Activated T-helper 1 cell treated with anti-CD3 and anti-CD28 coated beads, Interleukin-12 subunit alpha, Interleukin-12 subunit beta, Interleukin-2, Interleukin-4 antibody, amounts not matched to agents 30 ng/mL and 10 ng/mL and 1 ng/mL, durations not matched to agents 14 hours and 24 hours and 36 hours (primary cell): ENCODE measurements at regions not wholly inside any gene's neighbourhood (a gene's known extent, or its start where the extent isn't known, plus 50 kb on each side); places are given as distances from the start of the nearest gene placed in this dataset.

Experiments
- DNase-seq: peaks from one replicate; pipeline ENCODE4 v3.0.0; 2021; ENCODE audit warnings: low spot score
- H3K27ac Mint-ChIP-seq: one replicate; pipeline ENCODE4 v1.8.0; 2021; ENCODE audit warnings: mild to moderate bottlenecking, mixed read lengths
- H3K27me3 Mint-ChIP-seq: one replicate; pipeline ENCODE4 v1.8.0; 2022; ENCODE audit warnings: mild to moderate bottlenecking, moderate library complexity, mixed read lengths; ENCODE audit not compliant: insufficient read depth
- H3K36me3 Mint-ChIP-seq: one replicate; pipeline ENCODE4 v1.8.0; 2021; ENCODE audit warnings: low read depth, mixed read lengths
- H3K4me1 Mint-ChIP-seq: one replicate; pipeline ENCODE4 v1.8.0; 2021; ENCODE audit warnings: low read depth, mixed read lengths
- H3K4me3 Mint-ChIP-seq: one replicate; pipeline ENCODE4 v1.8.0; 2021; ENCODE audit warnings: mild to moderate bottlenecking, moderate library complexity, mixed read lengths
- H3K9me3 Mint-ChIP-seq: one replicate; pipeline ENCODE4 v1.8.0; 2021; ENCODE audit warnings: mixed read lengths
- intact Hi-C: fragments of 100-400 bp; cut with micrococcal nuclease; formaldehyde crosslinking; loops from one replicate; pipeline ENCODE4 v1.15.1; 2024

DNA sequence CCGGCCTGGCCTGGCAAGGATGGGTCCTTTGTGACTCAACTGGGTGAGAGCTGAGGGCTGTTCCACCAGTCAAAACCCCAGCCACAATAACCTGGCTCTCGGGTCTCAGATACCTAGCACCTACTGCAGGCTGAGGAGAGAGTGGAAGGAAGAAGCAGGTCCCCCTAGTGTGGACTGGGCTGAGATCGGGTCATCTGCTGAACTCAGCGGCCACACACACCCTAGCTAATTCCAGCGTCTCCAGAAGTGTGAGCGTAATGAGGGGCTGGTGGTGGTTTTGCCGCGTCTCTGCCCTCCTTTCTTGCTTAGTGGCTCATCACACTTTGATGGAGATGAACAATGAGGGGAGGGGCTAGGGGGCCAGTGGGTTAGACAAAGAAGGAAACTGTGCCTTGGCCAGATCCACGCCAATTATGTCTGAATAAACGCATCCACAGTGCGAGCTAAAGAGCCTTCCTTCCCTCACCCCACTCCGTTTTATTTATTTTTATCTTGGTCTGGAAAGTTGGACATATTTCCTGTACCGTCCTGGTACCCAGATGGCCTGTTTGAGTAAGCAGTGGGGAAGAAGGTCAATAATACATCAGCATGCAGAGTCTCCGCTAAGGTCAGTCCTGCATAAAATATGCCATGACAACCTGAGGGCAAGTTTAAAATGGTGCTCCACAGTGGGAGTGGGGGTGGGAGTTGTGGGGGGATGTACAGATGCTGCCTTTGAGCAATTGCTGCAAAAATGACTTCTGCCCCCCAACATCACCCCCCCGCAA is 370.0 kb downstream of the WDR72 start:
- Mint-ChIP-seq H3K36me3 (no peaks in the 10 kb centered on the region), H3K27me3 (no peaks in the 10 kb centered on the region), H3K4me1 (no peaks in the 10 kb centered on the region), H3K4me3 (no peak overlapping the region), H3K9me3 (no peaks in the 10 kb centered on the region), H3K27ac (no peak overlapping the region)
- no peak for DNase-seq
- intact Hi-C loops, result no loop called here

DNA sequence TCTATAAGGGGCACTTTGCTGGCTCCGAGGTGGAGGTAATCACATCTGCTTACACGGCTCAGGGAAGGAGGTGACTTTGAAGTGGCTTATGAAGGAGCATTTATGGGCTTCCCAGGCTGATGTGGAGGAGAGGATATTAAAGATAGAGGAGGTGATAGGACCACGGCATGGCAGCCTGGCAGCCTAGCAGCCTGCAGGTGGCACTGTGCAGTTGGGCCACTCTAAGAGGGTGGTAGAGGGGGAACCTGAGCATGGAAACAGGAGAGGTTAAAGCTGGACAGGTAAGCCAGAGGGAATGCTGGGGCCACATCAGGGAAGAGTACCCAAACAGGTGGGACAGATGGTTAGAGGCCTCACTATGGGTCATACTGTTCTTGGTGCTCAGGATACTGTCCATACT is 375.0 kb downstream of the WDR72 start:
- Mint-ChIP-seq H3K27ac (no peak overlapping the region), H3K36me3 (no peaks in the 10 kb centered on the region), H3K4me1 (no peaks in the 10 kb centered on the region), H3K4me3 (no peak overlapping the region), H3K9me3 (no peaks in the 10 kb centered on the region), H3K27me3 (no peaks in the 10 kb centered on the region)
- DNase-seq, result no peak
- intact Hi-C loops, result no loop called here

DNA sequence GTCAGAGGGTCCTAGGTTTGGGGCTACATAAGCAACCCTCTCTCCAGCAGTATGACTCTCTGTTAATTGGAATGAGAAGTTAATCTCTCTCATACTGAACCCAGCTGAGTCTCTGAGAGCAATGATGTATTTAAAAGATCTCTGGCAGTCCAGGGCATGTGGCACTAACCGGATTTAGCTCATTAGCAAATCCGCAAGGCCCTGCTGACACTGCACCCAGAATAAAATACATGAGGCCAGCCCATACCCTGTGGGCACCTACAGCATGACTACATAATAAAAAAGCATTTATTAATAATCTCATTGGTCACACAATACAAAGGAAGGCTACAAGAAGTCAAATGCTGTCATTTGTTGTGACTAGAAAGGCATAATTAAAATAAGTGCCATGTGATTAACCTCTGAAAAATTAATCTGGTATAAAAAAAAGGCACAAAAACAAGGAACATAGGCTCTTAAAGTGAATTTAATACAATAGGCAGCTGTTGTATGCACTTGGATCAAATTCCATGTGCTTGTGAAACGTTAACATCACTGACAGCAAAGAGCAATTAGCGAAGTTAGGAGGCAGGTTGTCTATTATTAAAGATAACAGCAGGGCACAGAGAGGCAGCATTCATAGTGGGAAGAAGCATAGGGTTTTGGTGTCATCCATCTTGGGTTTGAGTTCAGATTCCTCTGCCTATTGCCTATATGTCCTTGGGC is 381.2 kb downstream of the WDR72 start:
- no peak overlapping the region for H3K27ac Mint-ChIP-seq
- no peaks in the 10 kb centered on the region for H3K36me3 Mint-ChIP-seq
- H3K9me3 Mint-ChIP-seq, result peaks cover 8% of the 10 kb centered on the region
- DNase-seq, result no peak
- intact Hi-C loops, result no loop called here
- H3K27me3 Mint-ChIP-seq, result no peaks in the 10 kb centered on the region
- H3K4me1 Mint-ChIP-seq, result no peaks in the 10 kb centered on the region
- H3K4me3 Mint-ChIP-seq, result no peak overlapping the region

DNA sequence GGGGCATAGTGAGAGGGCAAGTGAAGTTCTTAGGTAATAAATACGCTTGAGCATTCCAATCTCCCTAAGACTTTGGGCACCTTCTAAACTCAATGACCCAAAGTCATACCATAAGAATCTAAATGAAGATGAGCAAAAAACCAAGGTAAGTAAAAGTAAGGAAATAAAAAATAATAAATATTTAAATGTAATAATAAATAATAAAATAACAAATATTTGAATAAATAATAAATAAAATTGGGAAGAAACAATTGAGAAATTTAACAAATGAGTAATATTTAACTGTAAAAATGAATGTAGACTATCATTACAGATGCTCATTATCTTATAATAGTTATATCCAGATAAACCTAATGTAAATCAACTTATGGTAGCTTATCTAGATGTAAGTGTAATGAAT is 391.7 kb downstream of the WDR72 start:
- no peaks in the 10 kb centered on the region for H3K36me3 Mint-ChIP-seq
- no peaks in the 10 kb centered on the region for H3K27me3 Mint-ChIP-seq
- peaks cover 3% of the 10 kb centered on the region for H3K9me3 Mint-ChIP-seq
- no peak overlapping the region for H3K4me3 Mint-ChIP-seq
- intact Hi-C loops, result no loop called here
- H3K27ac Mint-ChIP-seq, result no peak overlapping the region
- H3K4me1 Mint-ChIP-seq, result no peaks in the 10 kb centered on the region
- DNase-seq, result no peak

DNA sequence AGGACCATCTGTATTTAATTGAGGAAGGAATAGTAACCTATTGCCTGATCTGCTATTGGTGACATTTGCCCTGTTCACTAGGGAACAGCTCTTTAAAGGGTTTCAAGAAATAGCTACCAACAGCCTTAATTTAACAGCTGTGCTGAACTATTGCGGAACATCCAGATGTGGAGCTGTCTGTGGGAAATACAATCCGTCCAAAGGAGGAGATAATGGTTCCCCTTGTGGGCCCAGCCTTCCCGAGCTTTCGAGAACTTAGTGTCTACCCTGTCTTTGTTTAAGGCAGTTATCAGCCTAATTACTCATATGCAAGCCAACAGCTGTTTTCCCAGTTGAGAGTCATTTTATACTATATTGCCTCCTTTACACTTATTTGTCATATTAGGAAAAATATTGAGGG is 398.6 kb downstream of the WDR72 start:
- Mint-ChIP-seq H3K4me3 (no peak overlapping the region), H3K36me3 (no peaks in the 10 kb centered on the region), H3K27ac (no peak overlapping the region), H3K4me1 (no peaks in the 10 kb centered on the region), H3K9me3 (no peaks in the 10 kb centered on the region), H3K27me3 (no peaks in the 10 kb centered on the region)
- intact Hi-C loops, result no loop called here
- no peak for DNase-seq

DNA sequence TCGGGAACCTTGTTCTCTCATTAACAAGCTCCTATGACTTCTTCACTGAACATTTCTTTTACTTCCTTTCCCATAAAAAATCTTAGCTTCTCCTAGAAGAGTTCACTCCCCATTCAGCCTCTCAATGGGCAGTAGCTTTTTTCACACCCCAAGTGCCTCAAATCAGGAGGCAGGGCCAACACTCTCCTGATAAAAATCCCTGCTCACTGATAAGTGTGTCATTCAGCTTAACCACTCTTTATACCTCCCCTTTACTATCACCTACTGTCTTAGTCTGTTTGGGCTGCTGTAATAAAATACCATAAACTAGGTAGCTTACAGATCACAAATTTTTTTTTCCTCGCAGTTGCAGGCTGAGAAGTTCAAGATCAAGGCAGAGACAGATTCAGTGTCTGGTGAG is 400.4 kb downstream of the WDR72 start:
- Mint-ChIP-seq H3K4me3 (no peak overlapping the region), H3K9me3 (no peaks in the 10 kb centered on the region), H3K27me3 (no peaks in the 10 kb centered on the region), H3K36me3 (no peaks in the 10 kb centered on the region), H3K4me1 (no peaks in the 10 kb centered on the region), H3K27ac (no peak overlapping the region)
- intact Hi-C loops, result no loop called here
- DNase-seq, result no peak

DNA sequence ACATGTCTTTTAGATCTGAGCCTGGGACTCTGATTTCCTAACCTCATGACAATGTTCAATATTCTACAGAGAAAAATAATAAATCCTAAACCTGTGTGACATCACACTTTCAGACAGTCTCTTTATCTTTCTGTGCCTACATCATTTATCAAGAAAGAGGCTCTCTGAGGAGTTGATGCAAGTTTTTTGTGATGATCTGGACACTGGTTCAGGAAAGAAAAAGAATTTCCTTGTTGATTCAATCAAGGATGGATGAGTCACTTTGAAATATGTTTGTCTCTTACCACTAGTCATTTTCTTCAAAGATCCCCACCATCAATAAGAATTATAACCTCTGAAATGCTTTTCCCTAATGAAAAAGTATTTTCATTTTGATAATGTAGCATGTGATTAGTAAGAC is 404.6 kb downstream of the WDR72 start:
- Mint-ChIP-seq H3K4me1 (no peaks in the 10 kb centered on the region), H3K36me3 (no peaks in the 10 kb centered on the region), H3K4me3 (no peak overlapping the region), H3K9me3 (no peaks in the 10 kb centered on the region), H3K27ac (no peak overlapping the region), H3K27me3 (no peaks in the 10 kb centered on the region)
- intact Hi-C loops, result no loop called here
- no peak for DNase-seq

DNA sequence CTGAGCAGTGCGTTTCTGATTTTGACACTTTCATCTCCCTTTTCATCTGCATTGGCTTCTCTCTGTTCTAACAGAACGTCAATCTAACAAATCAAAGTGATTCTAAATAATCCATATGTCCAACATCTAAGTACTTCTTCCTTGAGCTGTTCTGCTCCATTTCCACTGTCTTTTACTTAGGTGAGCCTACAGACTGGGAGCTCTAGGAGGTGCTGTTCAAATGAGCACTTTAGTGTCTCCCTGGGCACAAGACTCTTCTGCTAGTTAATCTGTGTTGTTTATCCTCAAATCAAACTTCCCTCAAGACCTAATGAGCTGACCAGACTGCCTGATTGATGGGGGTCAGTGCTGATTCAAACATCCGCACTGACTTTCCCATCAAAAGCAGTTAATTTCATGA is 408.1 kb downstream of the WDR72 start:
- intact Hi-C loops, result no loop called here
- Mint-ChIP-seq H3K9me3 (no peaks in the 10 kb centered on the region), H3K27me3 (no peaks in the 10 kb centered on the region), H3K4me1 (no peaks in the 10 kb centered on the region), H3K4me3 (no peak overlapping the region), H3K27ac (no peak overlapping the region), H3K36me3 (no peaks in the 10 kb centered on the region)
- DNase-seq, result no peak

DNA sequence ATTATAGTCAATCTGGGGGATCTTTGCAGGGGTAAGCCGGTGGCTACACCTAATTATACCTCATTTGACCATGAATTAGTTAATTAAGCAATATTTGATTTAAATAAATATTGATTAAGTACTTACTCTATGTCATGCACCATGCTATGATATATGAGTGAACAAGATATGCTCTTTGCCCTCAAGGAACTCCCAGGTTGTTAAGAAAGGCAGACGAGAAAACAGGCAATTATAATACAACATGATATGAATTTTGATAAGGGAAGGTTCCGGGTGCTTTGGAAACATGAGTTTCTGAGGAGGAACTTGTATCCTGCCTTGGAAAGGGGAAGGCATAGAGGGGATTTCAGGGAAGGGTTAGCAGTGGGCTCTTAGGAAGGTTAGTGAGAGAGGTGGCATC is 412.9 kb downstream of the WDR72 start:
- Mint-ChIP-seq H3K27me3 (no peaks in the 10 kb centered on the region), H3K4me1 (no peaks in the 10 kb centered on the region), H3K36me3 (no peaks in the 10 kb centered on the region), H3K4me3 (no peak overlapping the region), H3K27ac (no peak overlapping the region), H3K9me3 (no peaks in the 10 kb centered on the region)
- DNase-seq, result no peak
- intact Hi-C loops, result no loop called here

DNA sequence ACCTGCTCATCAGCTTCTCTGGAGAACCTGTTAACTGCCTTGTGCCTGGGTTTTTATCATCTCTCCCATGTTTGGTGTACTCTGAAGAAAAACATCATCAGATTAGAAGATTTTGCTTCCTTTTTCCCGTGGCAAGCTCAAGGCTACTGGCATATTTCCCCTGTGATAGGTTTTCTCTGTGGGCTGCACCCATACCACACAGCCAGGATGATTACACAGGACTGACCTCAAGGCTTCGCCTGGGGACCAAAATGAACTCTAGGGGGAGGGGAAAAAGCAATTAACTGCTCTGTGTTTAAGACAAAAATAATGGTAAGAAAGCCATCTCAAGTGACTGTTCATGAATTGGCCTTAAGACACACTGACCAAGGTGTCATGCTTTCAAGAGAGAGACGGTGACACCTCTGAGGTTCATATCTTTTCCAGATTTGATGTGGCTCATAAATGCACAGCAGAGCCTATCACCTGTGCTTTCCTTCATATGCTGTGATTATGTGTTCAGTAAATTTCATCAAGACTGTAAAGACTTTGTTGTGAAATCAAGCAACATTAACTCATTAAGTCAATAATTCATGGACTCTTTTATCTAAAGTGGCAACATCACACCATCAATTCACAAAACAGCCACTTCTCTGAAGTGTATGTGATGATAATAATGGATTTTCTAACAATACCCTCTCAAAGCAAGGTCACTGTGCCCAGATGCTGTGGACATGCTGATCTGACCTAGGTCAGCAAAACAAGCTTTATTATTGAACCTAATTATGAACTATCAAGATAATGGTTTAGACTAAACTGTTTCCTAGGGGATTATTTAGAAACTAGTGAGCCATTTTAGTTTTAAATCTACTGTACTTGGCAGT is 427.9 kb downstream of the WDR72 start:
- DNase-seq, result no peak
- H3K27ac Mint-ChIP-seq, result no peak overlapping the region
- no peaks in the 10 kb centered on the region for H3K36me3 Mint-ChIP-seq
- peaks cover 3% of the 10 kb centered on the region for H3K9me3 Mint-ChIP-seq
- no peaks in the 10 kb centered on the region for H3K27me3 Mint-ChIP-seq
- intact Hi-C loops, result no loop called here
- no peaks in the 10 kb centered on the region for H3K4me1 Mint-ChIP-seq
- no peak overlapping the region for H3K4me3 Mint-ChIP-seq

DNA sequence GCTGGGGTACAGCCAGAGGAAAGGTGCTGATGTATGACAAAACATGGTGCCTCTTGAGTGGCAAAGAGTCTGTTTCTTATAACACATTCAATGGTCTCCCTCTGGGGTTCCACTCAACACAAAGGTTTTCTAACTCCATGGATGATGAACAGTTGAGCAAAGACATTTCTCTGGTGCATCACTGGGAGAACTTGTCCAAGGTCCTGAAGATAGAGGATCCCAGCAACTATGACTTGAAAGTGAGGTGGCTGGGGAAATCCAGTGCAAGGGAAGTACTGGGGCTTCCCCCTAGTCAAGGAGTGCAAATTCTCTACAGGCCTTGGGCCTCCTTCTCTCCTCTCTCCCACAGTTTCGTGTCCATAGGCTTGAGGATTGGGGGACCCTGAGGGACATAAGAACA is 431.1 kb downstream of the WDR72 start:
- intact Hi-C loops, result no loop called here
- no peak overlapping the region for H3K27ac Mint-ChIP-seq
- H3K36me3 Mint-ChIP-seq, result no peaks in the 10 kb centered on the region
- H3K27me3 Mint-ChIP-seq, result no peaks in the 10 kb centered on the region
- no peak for DNase-seq
- H3K4me1 Mint-ChIP-seq, result no peaks in the 10 kb centered on the region
- no peak overlapping the region for H3K4me3 Mint-ChIP-seq
- peaks cover 3% of the 10 kb centered on the region for H3K9me3 Mint-ChIP-seq

DNA sequence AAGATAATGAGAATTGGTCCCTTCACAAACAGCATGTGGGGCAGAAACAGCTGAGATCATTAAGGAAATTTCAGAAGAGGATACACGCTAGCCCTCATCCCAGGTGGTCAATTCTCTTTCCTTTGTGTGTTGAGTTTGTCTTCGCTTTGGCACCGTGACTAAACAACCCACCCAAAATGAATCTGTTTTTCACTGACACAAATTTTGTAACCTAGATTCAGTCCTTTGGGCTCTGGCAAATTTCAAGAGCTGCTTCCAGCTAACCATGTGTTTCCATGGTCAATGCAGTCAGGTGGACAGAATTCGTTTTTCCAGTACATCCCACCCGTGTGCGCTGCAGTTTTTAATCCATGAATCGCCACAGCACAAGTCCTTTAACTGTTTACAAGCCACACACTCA is 435.4 kb downstream of the WDR72 start:
- Mint-ChIP-seq H3K4me1 (no peaks in the 10 kb centered on the region), H3K4me3 (no peak overlapping the region), H3K27ac (no peak overlapping the region), H3K9me3 (no peaks in the 10 kb centered on the region), H3K27me3 (no peaks in the 10 kb centered on the region), H3K36me3 (no peaks in the 10 kb centered on the region)
- intact Hi-C loops, result no loop called here
- no peak for DNase-seq

DNA sequence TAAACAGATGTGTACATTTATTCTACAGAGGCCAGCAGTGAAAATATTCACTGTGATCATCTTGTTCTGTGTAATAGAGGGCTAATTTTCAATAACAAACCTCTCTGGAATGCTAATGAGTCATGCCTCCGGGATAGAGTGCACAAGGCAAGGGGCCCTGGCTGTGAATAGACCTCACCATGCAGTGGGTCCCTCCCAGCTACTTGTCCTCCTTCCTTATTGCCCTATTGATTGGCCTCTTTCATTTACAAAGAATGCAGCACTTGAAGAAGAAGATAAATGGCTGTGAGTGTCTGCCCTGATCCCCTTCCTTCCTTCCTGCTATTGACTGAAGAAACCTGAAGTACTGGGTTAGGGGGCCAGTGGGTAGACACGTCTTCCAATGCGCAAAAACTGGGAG is 436.3 kb downstream of the WDR72 start:
- intact Hi-C loops, result no loop called here
- Mint-ChIP-seq H3K9me3 (no peaks in the 10 kb centered on the region), H3K27ac (no peak overlapping the region), H3K27me3 (no peaks in the 10 kb centered on the region), H3K36me3 (no peaks in the 10 kb centered on the region), H3K4me1 (no peaks in the 10 kb centered on the region), H3K4me3 (no peak overlapping the region)
- DNase-seq, result no peak
